ENCODE measurements at regions not wholly inside any gene's neighbourhood (a gene's known extent, or its start where the extent isn't known, plus 50 kb on each side); places are given as distances from the start of the nearest gene placed in this dataset.

- Histone ChIP-seq H2BK12ac (ENCODE audit: low read length) (no peak overlapping the region), H3K4me3 (ENCODE audit: low read depth, low read length) (no peak overlapping the region), H4K12ac (ENCODE audit: low read depth, low read length) (no peak overlapping the region), H3K27ac (ENCODE audit: low read depth, low read length) (no peak overlapping the region), H3K9me3 (ENCODE audit: insufficient read depth, low read depth, low read length) (no peaks in the 10 kb centered on the region), H3K14ac (ENCODE audit: low read length) (no peak overlapping the region), H2BK120ac (ENCODE audit: insufficient read depth, low read length, poor library complexity) (no peak overlapping the region), H4K8ac (ENCODE audit: low read depth, low read length) (no peak overlapping the region), H3K18ac (ENCODE audit: low read length) (no peak overlapping the region), H3K9ac (ENCODE audit: low read length) (no peak overlapping the region), H3K23ac (ENCODE audit: low read length) (no peak overlapping the region), H3K79me1 (ENCODE audit: low read length) (no peaks in the 10 kb centered on the region), H4K91ac (ENCODE audit: low read depth, low read length) (no peak overlapping the region), H3K36me3 (ENCODE audit: control insufficient read depth in 1 of 2, insufficient read depth in 2 of 2, low read length in 2 of 2) (no peaks in the 10 kb centered on the region), H3K27me3 (ENCODE audit: insufficient read depth, low read length) (no peaks in the 10 kb centered on the region), H2BK5ac (ENCODE audit: low read depth, low read length, poor library complexity) (no peak overlapping the region), H3K4ac (ENCODE audit: low read depth, low read length) (no peak overlapping the region), H3K79me2 (ENCODE audit: control insufficient read depth, insufficient read depth, low read length, poor library complexity) (no peaks in the 10 kb centered on the region), H2AFZ (ENCODE audit: insufficient read depth, low read length, poor library complexity) (no peak overlapping the region), H3K4me2 (ENCODE audit: low read length) (no peak overlapping the region), H2AK5ac (ENCODE audit: low read length) (no peak overlapping the region), H3K4me1 (ENCODE audit: control insufficient read depth in 1 of 2, insufficient read depth in 2 of 2, low read length in 2 of 2) (no peaks in the 10 kb centered on the region)
- DNase-seq, result peak; percentile 15 to 62
- WGBS (ENCODE audit: extremely low coverage, insufficient coverage, insufficient read length), result no CpG with 5 or more reads among the region's 4 CpGs
Observed at GRCh38 chr18:64405161-64405560, 256.3 kb upstream of the LINC00305 start.

- Histone ChIP-seq H4K12ac (ENCODE audit: low read depth, low read length) (no peak overlapping the region), H3K9me3 (ENCODE audit: insufficient read depth, low read depth, low read length) (no peaks in the 10 kb centered on the region), H2AFZ (ENCODE audit: insufficient read depth, low read length, poor library complexity) (no peak overlapping the region), H2BK120ac (ENCODE audit: insufficient read depth, low read length, poor library complexity) (no peak overlapping the region), H4K91ac (ENCODE audit: low read depth, low read length) (no peak overlapping the region), H3K79me1 (ENCODE audit: low read length) (no peaks in the 10 kb centered on the region), H3K4me2 (ENCODE audit: low read length) (no peak overlapping the region), H3K23ac (ENCODE audit: low read length) (no peak overlapping the region), H3K18ac (ENCODE audit: low read length) (no peak overlapping the region), H2BK12ac (ENCODE audit: low read length) (no peak overlapping the region), H3K4me1 (ENCODE audit: control insufficient read depth in 1 of 2, insufficient read depth in 2 of 2, low read length in 2 of 2) (no peaks in the 10 kb centered on the region), H4K8ac (ENCODE audit: low read depth, low read length) (no peak overlapping the region), H3K79me2 (ENCODE audit: control insufficient read depth, insufficient read depth, low read length, poor library complexity) (no peaks in the 10 kb centered on the region), H2AK5ac (ENCODE audit: low read length) (no peak overlapping the region), H3K27ac (ENCODE audit: low read depth, low read length) (no peak overlapping the region), H3K27me3 (ENCODE audit: insufficient read depth, low read length) (no peaks in the 10 kb centered on the region), H2BK5ac (ENCODE audit: low read depth, low read length, poor library complexity) (no peak overlapping the region), H3K36me3 (ENCODE audit: control insufficient read depth in 1 of 2, insufficient read depth in 2 of 2, low read length in 2 of 2) (no peaks in the 10 kb centered on the region), H3K4me3 (ENCODE audit: low read depth, low read length) (no peak overlapping the region), H3K4ac (ENCODE audit: low read depth, low read length) (no peak overlapping the region), H3K14ac (ENCODE audit: low read length) (no peak overlapping the region), H3K9ac (ENCODE audit: low read length) (no peak overlapping the region)
- no peak for DNase-seq
- WGBS (ENCODE audit: extremely low coverage, insufficient coverage, insufficient read length), result no CpG with 5 or more reads among the region's 2 CpGs
Observed at GRCh38 chr18:64403784-64404503, 255.1 kb upstream of the LINC00305 start.

GRCh38 chr18:64402636-64403035, 253.7 kb upstream of the LINC00305 start:
- DNase-seq, result no peak
- Histone ChIP-seq H3K23ac (ENCODE audit: low read length) (no peak overlapping the region), H3K79me1 (ENCODE audit: low read length) (no peaks in the 10 kb centered on the region), H3K4me3 (ENCODE audit: low read depth, low read length) (no peak overlapping the region), H4K12ac (ENCODE audit: low read depth, low read length) (no peak overlapping the region), H3K9ac (ENCODE audit: low read length) (no peak overlapping the region), H3K14ac (ENCODE audit: low read length) (no peak overlapping the region), H3K4me2 (ENCODE audit: low read length) (no peak overlapping the region), H3K79me2 (ENCODE audit: control insufficient read depth, insufficient read depth, low read length, poor library complexity) (no peaks in the 10 kb centered on the region), H3K36me3 (ENCODE audit: control insufficient read depth in 1 of 2, insufficient read depth in 2 of 2, low read length in 2 of 2) (no peaks in the 10 kb centered on the region), H4K8ac (ENCODE audit: low read depth, low read length) (no peak overlapping the region), H3K18ac (ENCODE audit: low read length) (no peak overlapping the region), H2BK120ac (ENCODE audit: insufficient read depth, low read length, poor library complexity) (no peak overlapping the region), H3K27ac (ENCODE audit: low read depth, low read length) (no peak overlapping the region), H3K4ac (ENCODE audit: low read depth, low read length) (no peak overlapping the region), H3K4me1 (ENCODE audit: control insufficient read depth in 1 of 2, insufficient read depth in 2 of 2, low read length in 2 of 2) (no peaks in the 10 kb centered on the region), H4K91ac (ENCODE audit: low read depth, low read length) (no peak overlapping the region), H2BK12ac (ENCODE audit: low read length) (no peak overlapping the region), H2BK5ac (ENCODE audit: low read depth, low read length, poor library complexity) (no peak overlapping the region), H3K27me3 (ENCODE audit: insufficient read depth, low read length) (no peaks in the 10 kb centered on the region), H3K9me3 (ENCODE audit: insufficient read depth, low read depth, low read length) (no peaks in the 10 kb centered on the region), H2AFZ (ENCODE audit: insufficient read depth, low read length, poor library complexity) (no peak overlapping the region), H2AK5ac (ENCODE audit: low read length) (no peak overlapping the region)
- no CpG with 5 or more reads among the region's 1 CpG for WGBS (ENCODE audit: extremely low coverage, insufficient coverage, insufficient read length)

GRCh38 chr18:64401268-64402060, 252.6 kb upstream of the LINC00305 start:
- no peaks in the 10 kb centered on the region for H3K4me1 ChIP-seq (ENCODE audit: control insufficient read depth in 1 of 2, insufficient read depth in 2 of 2, low read length in 2 of 2)
- no peak overlapping the region for H3K4me3 ChIP-seq (ENCODE audit: low read depth, low read length)
- H2AK5ac ChIP-seq (ENCODE audit: low read length), result no peak overlapping the region
- no peak overlapping the region for H4K12ac ChIP-seq (ENCODE audit: low read depth, low read length)
- H2BK120ac ChIP-seq (ENCODE audit: insufficient read depth, low read length, poor library complexity), result no peak overlapping the region
- no peak overlapping the region for H3K9ac ChIP-seq (ENCODE audit: low read length)
- no peak overlapping the region for H3K4me2 ChIP-seq (ENCODE audit: low read length)
- H2AFZ ChIP-seq (ENCODE audit: insufficient read depth, low read length, poor library complexity), result no peak overlapping the region
- no peaks in the 10 kb centered on the region for H3K9me3 ChIP-seq (ENCODE audit: insufficient read depth, low read depth, low read length)
- H3K4ac ChIP-seq (ENCODE audit: low read depth, low read length), result no peak overlapping the region
- H3K23ac ChIP-seq (ENCODE audit: low read length), result no peak overlapping the region
- H3K27me3 ChIP-seq (ENCODE audit: insufficient read depth, low read length), result no peaks in the 10 kb centered on the region
- H3K79me2 ChIP-seq (ENCODE audit: control insufficient read depth, insufficient read depth, low read length, poor library complexity), result no peaks in the 10 kb centered on the region
- H3K18ac ChIP-seq (ENCODE audit: low read length), result no peak overlapping the region
- no peaks in the 10 kb centered on the region for H3K36me3 ChIP-seq (ENCODE audit: control insufficient read depth in 1 of 2, insufficient read depth in 2 of 2, low read length in 2 of 2)
- no peak overlapping the region for H4K8ac ChIP-seq (ENCODE audit: low read depth, low read length)
- no CpG with 5 or more reads among the region's 1 CpG for WGBS (ENCODE audit: extremely low coverage, insufficient coverage, insufficient read length)
- no peaks in the 10 kb centered on the region for H3K79me1 ChIP-seq (ENCODE audit: low read length)
- H2BK12ac ChIP-seq (ENCODE audit: low read length), result no peak overlapping the region
- DNase-seq, result no peak
- H3K27ac ChIP-seq (ENCODE audit: low read depth, low read length), result no peak overlapping the region
- no peak overlapping the region for H4K91ac ChIP-seq (ENCODE audit: low read depth, low read length)
- no peak overlapping the region for H3K14ac ChIP-seq (ENCODE audit: low read length)
- no peak overlapping the region for H2BK5ac ChIP-seq (ENCODE audit: low read depth, low read length, poor library complexity)

Data from trophoblast cell (in vitro differentiated cells and primary cell).